Astrocyte of the hippocampus (primary cell): ENCODE measurements at regions not wholly inside any gene's neighbourhood (a gene's known extent, or its start where the extent isn't known, plus 50 kb on each side); places are given as distances from the start of the nearest gene placed in this dataset.

Experiments used
- DNase-seq: peaks from one replicate; pipeline ENCODE4 v3.0.0; 2011; ENCODE audit warnings: low read depth, low spot score

DNA sequence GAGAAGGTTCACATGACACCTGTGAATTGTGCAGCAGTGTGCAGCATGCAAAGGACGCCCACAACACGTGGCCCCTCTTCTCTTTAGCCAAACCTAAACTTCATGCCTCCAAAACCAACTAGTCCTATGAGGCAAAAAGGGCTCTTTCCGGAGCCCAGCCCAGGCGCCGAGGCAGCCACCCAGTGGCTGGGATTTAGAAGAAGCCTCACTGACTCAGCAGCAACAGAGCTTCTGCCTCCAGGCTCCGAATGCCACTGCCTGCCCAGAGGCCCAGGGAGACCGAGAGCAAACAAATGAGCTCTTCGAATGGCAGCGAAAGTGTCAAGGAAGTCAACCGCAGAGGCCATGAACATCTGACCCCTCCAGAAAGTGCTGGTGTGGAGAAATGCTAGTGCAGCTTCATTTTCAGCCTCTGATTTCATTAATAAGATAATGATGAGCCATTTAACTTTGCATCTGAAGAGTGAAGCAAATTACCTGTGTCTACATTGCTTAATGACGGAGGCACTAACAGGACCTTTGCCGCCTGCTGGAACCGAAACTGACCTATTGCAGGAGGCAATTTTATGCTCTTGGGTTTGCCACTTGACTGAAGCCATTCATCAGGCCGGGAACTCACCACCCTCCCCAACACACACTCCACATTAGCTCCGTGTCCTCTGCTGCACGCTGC is 157.7 kb upstream of the RPL38 start:
- no peak for DNase-seq

DNA sequence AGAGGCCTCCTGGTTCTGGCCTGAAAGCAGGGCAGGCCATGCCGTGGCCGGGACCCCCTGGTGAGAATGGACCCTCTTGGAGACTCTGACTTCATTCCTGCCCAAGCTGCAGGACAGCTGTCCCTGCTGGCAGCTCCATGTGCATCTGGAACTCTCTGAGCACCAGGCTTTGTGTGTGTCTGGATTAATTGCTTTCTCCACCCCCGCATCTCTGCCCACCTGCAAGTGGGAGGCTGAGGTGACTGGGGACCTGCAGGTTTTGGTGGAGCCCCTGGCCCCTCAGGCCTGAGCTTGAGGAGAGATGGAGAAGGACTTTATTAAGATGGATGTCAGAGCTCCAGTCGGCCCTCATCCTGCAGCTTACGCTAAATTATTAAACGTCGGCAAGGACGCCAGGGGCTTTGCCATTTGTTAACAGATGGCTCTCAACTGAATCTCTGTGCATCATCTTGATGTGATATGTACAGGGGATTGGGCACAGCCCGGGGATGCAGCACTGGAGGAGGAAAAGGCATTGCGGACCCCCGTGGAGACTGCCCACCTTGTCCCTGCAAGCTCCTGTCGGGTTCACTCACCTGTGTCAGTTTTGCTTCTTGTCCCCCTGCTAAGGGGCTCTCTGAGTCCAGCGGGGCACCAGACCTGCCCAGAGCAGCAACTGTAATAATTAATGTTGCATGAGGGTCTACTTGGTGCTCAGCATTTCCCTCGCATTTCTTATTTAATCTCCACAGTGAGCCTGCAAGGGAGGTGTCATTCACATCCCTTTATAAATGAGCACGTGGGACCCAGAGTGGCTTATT is 154.1 kb upstream of the RPL38 start:
- no peak for DNase-seq

DNA sequence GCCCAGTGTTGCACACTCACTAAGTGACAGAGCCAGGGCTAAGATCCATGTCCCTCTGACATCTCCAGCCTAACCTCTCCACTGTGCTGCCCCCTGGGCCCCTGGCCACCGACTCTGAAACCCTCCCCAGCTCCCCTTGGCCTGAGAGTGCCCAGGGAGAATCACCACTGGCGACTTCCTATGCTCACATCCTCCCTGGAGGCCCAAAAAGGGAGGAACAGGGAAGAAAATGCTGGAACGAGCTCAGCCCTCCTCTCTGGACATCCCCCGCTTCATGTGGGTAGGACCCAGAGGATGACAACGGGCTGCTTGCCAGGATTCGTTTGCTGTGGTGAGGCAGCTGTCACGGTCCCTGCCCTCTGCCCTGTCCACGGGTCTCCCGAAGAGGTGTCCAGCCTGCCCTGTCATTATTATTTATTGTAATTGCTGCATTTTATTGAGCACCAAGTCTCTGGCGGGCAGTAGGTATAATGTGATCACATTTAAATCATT is 153.5 kb upstream of the RPL38 start:
- no peak for DNase-seq

DNA sequence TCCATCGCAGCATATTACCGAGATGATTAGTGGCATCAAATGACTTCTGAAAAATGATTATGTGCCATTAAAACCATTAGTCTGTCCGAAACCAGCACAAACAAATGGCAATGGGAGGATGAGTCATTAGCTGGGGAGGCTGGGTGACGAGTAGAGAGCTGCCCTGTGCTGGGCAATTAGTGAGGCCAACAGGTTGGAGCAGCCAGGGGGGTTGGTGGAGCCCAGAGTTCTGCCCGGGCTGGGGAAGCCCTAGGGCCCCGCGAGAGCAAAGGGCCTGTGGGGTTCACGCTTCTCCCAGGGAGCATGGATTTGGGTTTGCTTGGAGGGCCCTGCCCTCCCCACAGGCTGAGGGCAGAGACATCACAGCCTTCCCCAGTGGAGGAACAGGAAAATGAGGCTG is 152.1 kb upstream of the RPL38 start:
- no peak for DNase-seq

DNA sequence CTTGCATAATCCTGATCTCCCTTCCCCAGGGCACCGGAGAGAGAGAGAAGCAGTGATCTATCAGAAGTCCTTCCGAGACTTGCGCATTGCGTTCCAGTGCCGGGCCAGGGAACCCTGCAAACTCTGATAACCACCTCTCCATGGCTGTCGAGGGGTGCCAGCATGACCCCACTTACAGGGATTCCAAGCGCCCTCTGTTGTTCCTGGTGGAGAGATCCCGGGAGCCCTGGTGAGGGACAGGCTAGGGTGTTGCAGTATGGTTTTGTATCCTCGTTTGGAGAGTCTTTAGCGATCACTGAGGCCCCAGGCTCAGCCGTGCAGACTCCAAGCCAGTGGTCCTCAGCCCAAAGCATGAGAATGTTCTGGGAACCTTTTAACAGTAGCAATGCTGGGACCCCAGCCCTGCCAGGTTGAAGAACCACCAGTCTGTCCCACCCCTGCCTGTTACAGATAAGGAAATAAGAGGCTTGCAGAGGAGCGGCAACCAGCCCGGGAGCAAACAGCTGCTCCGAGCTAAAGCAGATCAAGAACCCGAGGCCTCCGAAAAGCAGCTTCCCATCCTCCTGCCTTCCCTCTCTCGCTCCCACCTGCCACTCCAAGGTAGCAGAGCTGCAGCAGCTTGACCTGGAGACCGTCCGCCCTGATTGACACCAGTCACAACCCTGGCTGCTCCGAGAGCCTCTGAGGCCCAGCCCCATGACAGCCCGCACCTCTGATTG is 150.3 kb upstream of the RPL38 start:
- DNase-seq, result no peak

DNA sequence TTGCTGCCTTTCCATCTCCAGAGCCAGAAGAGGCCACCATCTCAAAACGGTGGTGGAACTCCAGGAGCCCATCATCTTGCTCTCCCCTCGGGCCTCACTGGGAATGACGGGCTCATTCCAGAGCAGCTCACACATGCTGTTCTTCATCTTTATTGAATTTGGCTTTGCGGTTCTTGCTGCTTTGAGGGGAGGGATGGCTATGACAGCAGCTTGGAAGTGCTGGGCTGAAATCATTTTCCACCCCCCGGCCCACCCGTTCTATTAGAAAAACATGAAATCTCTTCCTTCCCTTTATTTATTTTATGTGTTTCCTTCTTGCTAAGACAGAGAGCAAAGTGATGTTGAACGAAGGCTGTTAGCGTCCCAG is 149.8 kb upstream of the RPL38 start:
- DNase-seq, result no peak

DNA sequence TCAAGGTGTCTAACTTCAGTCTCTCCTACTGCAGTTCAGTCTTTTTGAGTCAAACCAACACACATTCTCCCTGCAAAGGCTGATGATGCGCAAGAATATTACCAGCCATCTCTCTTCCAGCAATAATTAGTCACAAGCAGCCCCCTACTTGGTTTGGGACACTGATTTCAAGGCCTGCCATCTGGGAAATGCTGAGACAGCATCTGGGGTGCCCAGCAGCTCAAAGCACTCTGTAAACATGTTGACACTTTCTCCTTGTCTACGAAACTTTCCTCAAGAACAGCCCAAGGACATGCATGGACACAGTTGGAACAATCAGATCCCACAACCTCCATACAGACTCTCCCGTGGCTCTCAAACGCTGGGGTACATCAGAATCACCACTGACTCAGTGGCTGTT is 149.2 kb upstream of the RPL38 start:
- DNase-seq, result no peak

DNA sequence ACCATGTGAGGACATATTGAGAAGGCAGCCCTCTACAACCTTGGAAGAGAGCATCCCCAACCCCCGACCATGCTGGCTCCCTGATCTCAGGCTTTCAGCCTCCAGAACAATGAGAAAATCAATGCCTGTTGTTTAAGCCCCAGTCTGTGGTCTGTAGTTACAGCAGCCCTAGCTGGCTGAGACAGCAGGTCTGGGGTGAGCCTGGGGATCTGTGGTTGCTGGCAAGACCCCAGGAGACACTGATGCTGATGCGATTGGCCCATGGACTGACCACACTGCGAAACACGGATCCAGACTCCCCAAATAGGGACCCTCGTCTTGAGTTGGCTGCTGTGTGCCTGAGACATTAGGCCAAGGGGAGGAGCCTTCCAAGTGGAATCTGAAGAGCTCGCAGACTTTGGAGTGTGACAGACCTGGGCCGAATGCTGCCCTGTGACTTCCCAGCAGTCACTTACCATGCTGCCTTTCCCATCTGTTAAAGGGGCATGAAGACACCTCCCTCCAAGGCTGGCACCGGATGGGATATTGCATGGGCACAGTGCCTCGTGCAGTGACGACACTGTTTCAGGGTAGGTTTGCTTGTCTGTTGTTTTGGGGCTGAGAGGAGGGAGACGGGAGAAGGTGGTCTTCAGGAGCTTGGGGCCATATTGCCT is 147.8 kb upstream of the RPL38 start:
- peak; percentile 3 for DNase-seq

DNA sequence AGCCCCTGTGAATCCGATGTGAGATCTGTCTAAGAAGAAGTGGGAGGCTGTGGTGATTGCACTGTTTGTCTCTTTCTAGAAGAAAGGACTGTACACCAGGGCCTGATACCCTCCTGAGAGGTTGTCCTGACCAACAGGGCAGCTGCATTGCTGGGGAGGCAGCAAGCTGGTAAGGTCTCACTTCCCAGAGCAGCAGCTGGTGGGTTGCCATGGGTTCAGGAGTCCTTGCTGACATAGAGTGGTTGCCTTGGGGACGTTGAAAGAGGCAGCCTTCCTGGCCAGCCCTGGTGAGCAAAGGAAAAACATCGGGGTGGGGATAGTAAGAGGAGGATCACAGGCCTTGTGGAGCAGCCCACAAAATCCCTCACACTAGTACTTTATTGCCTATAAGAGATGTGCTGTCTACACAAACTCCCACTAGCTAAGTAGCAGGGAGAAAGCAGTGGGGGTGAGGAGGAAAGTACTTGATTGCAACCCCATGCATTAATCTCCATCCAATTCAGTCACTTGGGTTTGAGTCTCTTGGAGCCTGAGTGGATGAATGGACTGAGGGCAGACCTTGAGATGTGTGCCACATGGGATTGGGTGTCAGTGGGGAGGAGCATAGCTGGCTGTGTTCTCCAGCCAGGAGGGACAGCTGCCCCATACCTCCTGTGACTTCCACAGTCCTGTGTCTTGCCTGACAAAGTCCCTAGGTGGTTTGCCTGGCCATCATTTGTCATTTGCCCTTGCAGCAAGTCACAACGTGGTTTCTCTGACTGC is 143.8 kb upstream of the RPL38 start:
- no peak for DNase-seq

DNA sequence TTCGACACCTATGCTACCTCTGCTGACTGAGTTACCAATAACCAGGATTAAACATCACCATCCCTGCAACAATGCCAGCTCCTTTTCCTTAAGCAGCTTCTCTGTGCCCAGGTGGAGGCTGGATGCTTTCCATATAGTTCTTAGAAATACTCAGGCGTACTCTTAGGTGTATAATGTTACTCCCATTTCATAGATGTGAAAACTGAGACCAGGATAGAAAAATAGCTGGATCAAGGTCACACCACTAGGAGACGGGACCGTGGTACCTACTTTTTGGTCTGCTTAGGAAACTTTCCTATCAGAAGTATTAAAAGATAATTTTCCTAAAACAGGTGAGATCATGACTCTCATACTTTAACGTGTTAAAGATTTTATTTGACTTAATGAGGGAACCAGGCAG is 141.7 kb upstream of the RPL38 start:
- no peak for DNase-seq

DNA sequence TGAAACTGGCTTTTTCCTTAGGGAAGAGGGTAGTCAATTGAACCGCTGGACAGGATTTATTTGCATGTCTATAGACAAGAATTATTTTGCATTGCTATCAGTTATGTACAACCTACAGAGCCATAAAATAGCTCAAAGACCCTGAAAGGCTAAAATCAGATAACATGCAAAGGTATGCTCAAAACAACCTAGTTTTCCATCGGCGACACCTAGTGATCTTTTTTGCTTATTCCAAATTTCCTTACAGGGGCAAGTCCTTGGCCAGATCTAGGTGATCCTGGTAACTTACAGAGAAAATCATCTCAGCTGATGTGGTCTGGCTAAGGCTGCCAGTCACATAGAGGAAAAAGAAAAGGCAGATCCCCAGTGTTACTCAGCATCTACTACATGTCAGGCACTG is 141.2 kb upstream of the RPL38 start:
- no peak for DNase-seq

DNA sequence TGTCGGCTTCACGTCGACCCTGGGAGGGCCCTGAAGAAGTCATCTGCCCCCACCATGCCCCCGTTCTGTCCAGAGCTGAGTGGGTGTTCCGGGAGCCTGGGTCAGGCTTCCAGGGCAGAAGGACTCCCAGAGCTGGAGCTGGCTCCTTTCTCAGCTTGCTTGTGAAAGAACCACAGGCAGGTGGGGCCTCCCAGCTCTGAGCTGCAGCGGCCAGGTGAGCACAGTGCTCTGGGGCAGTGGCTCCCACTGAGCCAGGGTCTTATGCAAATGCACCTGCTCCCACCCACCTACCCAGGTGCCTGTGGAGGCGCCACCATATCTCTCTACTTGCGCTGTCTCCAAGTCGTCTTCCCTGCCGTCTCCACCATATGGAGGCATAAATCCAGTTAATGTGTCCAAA is 140.0 kb upstream of the RPL38 start:
- DNase-seq, result no peak

DNA sequence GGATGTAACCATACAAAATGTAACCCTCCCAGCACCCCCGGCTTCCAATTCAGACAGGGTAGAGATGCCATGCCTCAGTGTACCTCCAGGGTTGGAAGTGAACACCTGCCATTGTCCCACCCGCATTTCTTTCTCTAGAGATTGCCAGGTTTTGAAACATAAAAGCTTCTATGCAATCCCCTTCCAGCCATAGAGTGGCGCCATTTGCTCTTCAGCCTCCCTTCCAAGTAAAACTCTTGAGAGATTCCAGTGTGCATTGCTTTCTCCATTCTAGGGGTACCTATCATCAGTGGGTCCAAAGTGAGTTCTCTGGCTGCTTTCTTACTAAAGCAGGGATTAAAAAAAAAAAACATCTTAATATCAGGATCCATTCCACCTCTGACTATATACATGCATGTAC is 133.1 kb upstream of the RPL38 start:
- no peak for DNase-seq

DNA sequence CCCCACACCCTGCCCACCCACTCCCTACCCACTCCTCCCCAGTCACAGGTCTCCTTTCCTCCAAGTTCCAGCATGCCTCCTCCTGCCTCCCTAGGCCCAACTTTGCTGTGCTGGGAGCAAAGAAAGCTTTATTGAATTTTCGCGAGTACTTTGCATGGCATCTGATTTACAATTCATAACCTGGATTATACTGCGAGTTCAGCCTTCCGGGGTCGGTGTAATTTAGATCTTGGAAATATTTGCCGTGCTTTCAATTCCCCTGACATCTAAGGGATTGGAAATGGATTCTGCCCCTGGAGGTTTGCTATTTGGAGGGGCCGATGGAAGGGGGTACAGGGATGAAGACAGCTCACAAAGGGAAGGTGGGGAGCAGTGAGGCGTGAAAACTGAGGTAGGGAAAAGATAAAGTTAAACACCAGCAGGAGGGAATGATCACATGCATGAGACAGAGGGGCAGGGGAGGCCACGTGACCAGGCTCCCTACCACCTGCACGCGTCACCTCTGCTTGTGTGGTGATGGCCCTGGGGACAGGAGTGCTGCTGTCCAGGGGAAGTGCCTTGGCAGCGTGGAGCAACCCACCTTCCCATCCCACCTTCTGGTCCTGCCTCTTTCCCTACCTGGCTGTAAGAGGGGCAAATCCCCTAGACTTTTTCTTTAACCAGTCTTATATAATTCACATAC is 132.3 kb upstream of the RPL38 start:
- DNase-seq, result no peak

DNA sequence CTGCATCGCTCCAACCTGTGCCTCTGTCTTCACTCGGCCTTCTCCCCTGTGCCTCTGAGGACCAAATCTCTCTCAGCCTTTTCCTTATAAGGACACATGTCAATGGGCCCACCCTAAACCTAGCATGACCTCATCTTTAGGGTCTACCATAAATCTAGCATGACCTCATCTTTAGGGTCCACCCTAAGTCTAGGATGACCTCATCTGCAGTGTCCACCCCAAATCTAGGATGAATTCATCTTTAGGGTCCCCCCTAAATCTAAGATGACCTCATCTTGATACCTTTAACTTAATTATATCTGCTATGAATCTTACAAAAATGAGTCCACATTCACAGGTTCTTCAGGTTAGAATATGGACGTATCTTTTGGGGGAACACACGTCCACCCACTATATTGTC is 131.1 kb upstream of the RPL38 start:
- no peak for DNase-seq

DNA sequence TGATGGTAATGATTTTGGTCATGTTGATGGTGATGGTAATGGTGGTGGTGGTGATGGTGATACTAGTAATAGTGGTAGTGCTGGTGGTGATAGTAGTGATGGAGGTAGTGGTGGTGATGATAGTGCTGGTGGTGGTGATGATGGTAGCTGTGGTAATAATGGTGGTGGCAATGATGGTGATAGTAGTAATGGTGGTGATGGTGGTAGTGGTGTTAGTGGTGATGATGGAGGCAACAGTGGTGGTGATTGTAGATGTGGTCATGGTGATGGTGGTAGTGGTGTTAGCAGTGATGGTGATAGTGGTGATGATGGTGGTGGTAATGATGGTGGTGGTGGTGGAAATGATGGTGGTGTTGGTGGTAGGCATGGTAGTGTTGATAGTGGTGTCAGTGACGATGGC is 127.0 kb upstream of the RPL38 start:
- DNase-seq, result no peak

DNA sequence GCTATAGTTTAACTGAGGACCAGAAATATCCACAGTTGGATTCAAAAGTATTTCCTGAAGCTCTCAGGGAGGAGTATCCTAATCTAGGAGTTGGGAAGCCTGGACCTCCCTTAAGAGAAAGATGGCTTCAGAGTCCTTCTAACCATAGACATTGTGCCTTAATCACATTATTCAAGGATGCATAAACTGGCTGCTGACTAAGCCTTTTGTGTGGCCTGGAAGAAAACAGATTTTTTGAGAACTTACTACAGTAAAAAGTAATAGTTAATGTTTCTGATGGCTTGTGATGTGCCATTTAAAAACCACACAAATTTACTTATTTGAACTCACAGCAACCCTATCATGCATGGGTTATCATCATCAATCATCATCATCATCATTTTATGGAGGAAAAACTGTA is 126.2 kb upstream of the RPL38 start:
- DNase-seq, result no peak

DNA sequence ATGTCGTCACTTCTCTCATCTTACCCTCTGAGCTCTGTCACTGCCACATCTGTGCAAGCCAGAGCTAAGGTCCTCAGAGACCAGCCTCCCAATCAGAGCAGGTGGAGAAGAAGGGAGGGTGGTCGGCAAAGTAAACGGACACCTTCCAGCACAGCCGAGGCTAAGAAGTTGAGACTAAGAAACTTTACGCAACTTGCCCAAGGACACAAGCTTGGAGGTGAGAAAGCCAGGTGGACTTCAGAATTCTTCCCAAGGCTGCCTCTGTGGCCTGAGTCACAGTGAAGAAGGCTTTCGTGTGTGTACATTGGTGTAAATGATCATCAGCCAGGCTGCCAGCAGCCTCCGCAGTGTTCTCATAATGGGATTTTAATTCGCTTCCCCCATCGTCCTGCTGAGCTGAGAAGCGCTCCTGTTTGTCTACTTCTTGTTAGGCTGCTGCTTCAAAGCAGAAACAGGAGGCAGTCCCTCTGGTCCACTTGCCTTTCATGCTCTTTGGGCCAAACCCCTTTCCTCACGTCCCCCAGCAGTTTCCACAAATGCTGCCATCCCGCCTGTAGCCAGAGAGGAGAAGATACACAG is 125.0 kb upstream of the RPL38 start:
- DNase-seq, result no peak

DNA sequence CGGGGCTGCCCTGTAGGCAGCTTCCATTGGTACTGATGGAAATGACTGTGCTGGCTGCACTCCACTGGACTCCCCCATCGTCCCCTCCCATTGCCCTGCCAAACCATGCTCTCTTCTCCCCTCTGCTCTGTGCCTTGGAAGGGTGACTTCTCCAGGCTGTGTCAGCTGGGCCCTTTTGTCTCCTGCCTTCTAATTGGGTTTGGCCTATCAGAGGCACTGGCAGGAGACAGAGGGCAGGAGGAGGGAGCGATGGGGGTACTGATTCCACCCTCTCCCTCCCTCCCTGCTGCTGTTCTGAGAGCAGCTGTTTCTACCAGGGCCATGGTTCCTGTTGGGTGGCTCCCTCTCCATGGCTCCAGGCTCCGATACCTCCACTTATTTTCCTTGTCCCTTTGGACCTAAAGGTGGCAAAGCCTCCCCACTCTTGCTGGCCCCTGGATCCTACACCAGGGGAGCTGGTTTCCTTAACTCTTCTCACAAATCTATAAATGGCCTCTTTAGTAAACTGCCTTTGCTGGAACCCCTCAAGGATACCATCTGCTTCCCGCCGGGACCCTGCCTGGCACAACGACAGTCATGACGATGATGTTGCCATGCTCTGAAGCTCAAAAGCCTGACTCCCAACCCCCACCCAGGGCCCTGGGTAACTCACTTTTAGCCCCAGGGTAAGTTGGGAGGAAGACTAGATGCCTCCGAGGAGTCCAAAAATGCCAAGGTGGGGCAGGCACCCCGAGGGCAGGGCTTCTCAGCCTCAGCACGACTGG is 123.8 kb upstream of the RPL38 start:
- DNase-seq, result no peak
